ENCODE measurements at regions not wholly inside any gene's neighbourhood (a gene's known extent, or its start where the extent isn't known, plus 50 kb on each side); places are given as distances from the start of the nearest gene placed in this dataset.

- no peak for DNase-seq
These were observed 1294.3 kb upstream of the ATXN8OS start for GRCh38 chr13:68813180-68813796.

GRCh38 chr13:68810660-68811059 is 1297.0 kb upstream of the ATXN8OS start:
- Mint-ChIP-seq H3K36me3 (ENCODE audit: low read depth) (no peaks in the 10 kb centered on the region), H3K27me3 (no peaks in the 10 kb centered on the region), H3K27ac (no peak overlapping the region), H3K4me3 (no peak overlapping the region), H3K4me1 (ENCODE audit: low read depth) (no peaks in the 10 kb centered on the region), H3K9me3 (peaks cover 5% of the 10 kb centered on the region)
- ChIA-PET CTCF (no interaction called here), POLR2A (no interaction called here)
- no peak for TF ChIP-seq CTCF (IDR thresholded peaks at IDR 0.05)
- intact Hi-C loops (cut with micrococcal nuclease) = no loop called here
- ATAC-seq = no peak
- no peak for DNase-seq

More at GRCh38 chr13:68813180-68813796, 1294.3 kb upstream of the ATXN8OS start:
- Mint-ChIP-seq H3K36me3 (ENCODE audit: low read depth) (no peaks in the 10 kb centered on the region), H3K4me3 (no peak overlapping the region), H3K4me1 (ENCODE audit: low read depth) (no peaks in the 10 kb centered on the region), H3K27me3 (no peaks in the 10 kb centered on the region), H3K9me3 (peaks cover 6% of the 10 kb centered on the region), H3K27ac (no peak overlapping the region)
- ChIA-PET POLR2A (no interaction called here), CTCF (no interaction called here)
- no peak for ATAC-seq
- intact Hi-C loops (cut with micrococcal nuclease) = no loop called here
- TF ChIP-seq CTCF (IDR thresholded peaks at IDR 0.05) = no peak

GRCh38 chr13:68808456-68808855 is 1299.2 kb upstream of the ATXN8OS start:
- Mint-ChIP-seq H3K36me3 (ENCODE audit: low read depth) (no peaks in the 10 kb centered on the region), H3K9me3 (peaks cover 5% of the 10 kb centered on the region), H3K27ac (no peak overlapping the region), H3K4me3 (no peak overlapping the region), H3K27me3 (no peaks in the 10 kb centered on the region), H3K4me1 (ENCODE audit: low read depth) (no peaks in the 10 kb centered on the region)
- POLR2A ChIA-PET = no interaction called here
- intact Hi-C loops (cut with micrococcal nuclease) = no loop called here
- TF ChIP-seq CTCF (IDR thresholded peaks at IDR 0.05) = no peak
- CTCF ChIA-PET = interaction anchor here (0.6 kb wide), 1 partner anchor 1398 kb away, joined by 3 read pairs; no protein-coding TSS in a partner anchor
- ATAC-seq (no peak), DNase-seq (no peak)

GRCh38 chr13:68806125-68806524 is 1301.5 kb upstream of the ATXN8OS start:
- H3K4me3 Mint-ChIP-seq = no peak overlapping the region
- POLR2A ChIA-PET = no interaction called here
- no peaks in the 10 kb centered on the region for H3K36me3 Mint-ChIP-seq (ENCODE audit: low read depth)
- H3K9me3 Mint-ChIP-seq = peaks cover 2% of the 10 kb centered on the region
- TF ChIP-seq CTCF (IDR thresholded peaks at IDR 0.05) = no peak
- H3K27me3 Mint-ChIP-seq = no peaks in the 10 kb centered on the region
- intact Hi-C loops (cut with micrococcal nuclease) = no loop called here
- CTCF ChIA-PET = no interaction called here
- ATAC-seq (no peak), DNase-seq (no peak)
- no peaks in the 10 kb centered on the region for H3K4me1 Mint-ChIP-seq (ENCODE audit: low read depth)
- H3K27ac Mint-ChIP-seq = no peak overlapping the region

GRCh38 chr13:68784275-68784674 is 1323.4 kb upstream of the ATXN8OS start:
- intact Hi-C loops (cut with micrococcal nuclease) = no loop called here
- Mint-ChIP-seq H3K4me3 (no peak overlapping the region), H3K9me3 (peaks cover 17% of the 10 kb centered on the region), H3K4me1 (ENCODE audit: low read depth) (no peaks in the 10 kb centered on the region), H3K36me3 (ENCODE audit: low read depth) (no peaks in the 10 kb centered on the region), H3K27me3 (no peaks in the 10 kb centered on the region), H3K27ac (no peak overlapping the region)
- DNase-seq (no peak), ATAC-seq (no peak)
- no peak for TF ChIP-seq CTCF (IDR thresholded peaks at IDR 0.05)
- ChIA-PET POLR2A (no interaction called here), CTCF (no interaction called here)

Measured in activated CD8-positive, alpha-beta T cell treated with anti-CD3 and anti-CD28 coated beads for 36 hours (primary cell).